DND-41 (cell line): ENCODE measurements at regions not wholly inside any gene's neighbourhood (a gene's known extent, or its start where the extent isn't known, plus 50 kb on each side); places are given as distances from the start of the nearest gene placed in this dataset.

Source experiments
- ATAC-seq: fragments of 200-7000 bp; cut with Tn5 transposase; 3 replicates; pipeline ENCODE4 v1.9.1; 2021; ENCODE audit warnings: low read depth; ENCODE audit not compliant: insufficient read depth
- DNase-seq: peaks from one replicate; pipeline ENCODE4 v3.0.0-alpha.2; 2020
- H2AFZ ChIP-seq: 2 replicates; pipeline ENCODE4 v1.6.0; 2012; ENCODE audit warnings: low read depth, low read length
- H3K27ac ChIP-seq: 2 replicates; pipeline ENCODE4 v1.5.1; 2012; ENCODE audit warnings: low read length, inconsistent platforms
- H3K27me3 ChIP-seq: fragments of 200-600 bp; sonication (generic); 2 replicates; pipeline ENCODE4 v1.6.0; 2012; ENCODE audit warnings: low read length, mild to moderate bottlenecking, inconsistent platforms; ENCODE audit not compliant: insufficient read depth, poor library complexity
- H3K36me3 ChIP-seq: 2 replicates; pipeline ENCODE4 v1.5.1; 2012; ENCODE audit warnings: low read length, inconsistent platforms; ENCODE audit not compliant: insufficient read depth
- H3K4me1 ChIP-seq: 2 replicates; pipeline ENCODE4 v1.5.1; 2012; ENCODE audit warnings: mild to moderate bottlenecking, low read length; ENCODE audit not compliant: insufficient read depth
- H3K4me2 ChIP-seq: 2 replicates; pipeline ENCODE4 v1.6.0; 2012; ENCODE audit warnings: mild to moderate bottlenecking, moderate library complexity, low read length, inconsistent platforms; ENCODE audit not compliant: insufficient read depth
- H3K4me3 ChIP-seq, 2 experiments: fragments of 200-600 bp in 1 of 2; shearing (Covaris generic) in 1 of 2; 2 replicates each; pipeline ENCODE4 v1.5.1; 2012 to 2016; ENCODE audit warnings: inconsistent platforms in 2 of 2, low read length in 2 of 2, mild to moderate bottlenecking in 2 of 2, low read depth in 1 of 2, moderate library complexity in 1 of 2
- H3K79me2 ChIP-seq: 2 replicates; pipeline ENCODE4 v1.6.0; 2012; ENCODE audit warnings: low read length, inconsistent platforms; ENCODE audit not compliant: insufficient read depth
- H3K9ac ChIP-seq: 2 replicates; pipeline ENCODE4 v1.6.0; 2012; ENCODE audit warnings: low read depth, mild to moderate bottlenecking, inconsistent platforms, low read length, moderate library complexity
- H3K9me3 ChIP-seq: 2 replicates; pipeline ENCODE4 v1.5.1; 2012; ENCODE audit warnings: low read length, moderate library complexity, mild to moderate bottlenecking, inconsistent platforms; ENCODE audit not compliant: insufficient read depth, severe bottlenecking
- H4K20me1 ChIP-seq: 2 replicates; pipeline ENCODE4 v1.6.0; 2012; ENCODE audit warnings: low read length; ENCODE audit not compliant: insufficient read depth
- CTCF ChIP-seq: IDR thresholded peaks from 2 replicates; pipeline ENCODE4 v1.5.1; 2012; ENCODE audit warnings: borderline replicate concordance, low read length, moderate library complexity, mild to moderate bottlenecking; ENCODE audit not compliant: poor library complexity, severe bottlenecking; ENCODE audit errors: extremely low read depth
- EZH2 ChIP-seq: IDR thresholded peaks from 3 replicates; pipeline ENCODE4 v1.6.1; 2012; ENCODE audit warnings: borderline replicate concordance, low read depth, mild to moderate bottlenecking, moderate library complexity, low read length, inconsistent platforms; ENCODE audit not compliant: severe bottlenecking

DNA sequence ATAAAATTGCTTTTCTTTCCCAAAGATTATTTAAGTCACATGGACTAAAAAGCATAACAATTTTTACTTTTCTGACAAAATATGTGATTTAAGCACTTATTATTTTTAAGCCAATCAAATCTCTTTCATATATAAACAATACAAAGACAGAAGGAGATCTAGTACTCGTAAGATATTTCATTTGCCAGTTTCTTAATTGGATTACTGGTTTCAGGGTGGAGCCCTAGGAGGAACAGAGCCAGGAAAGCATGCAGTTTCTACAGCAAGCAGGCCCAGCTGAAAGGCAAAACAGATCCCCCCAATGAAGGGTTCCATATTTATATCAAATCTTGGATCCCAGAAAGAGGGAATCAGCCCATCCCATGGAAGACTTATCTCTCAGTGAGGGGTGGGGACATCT lies 177.0 kb downstream of the KIF18A start:
- TF ChIP-seq EZH2 (no peak), CTCF (no peak)
- H4K20me1 ChIP-seq: no peaks in the 10 kb centered on the region
- H3K27me3 ChIP-seq: no peaks in the 10 kb centered on the region
- ATAC-seq (no peak), DNase-seq (no peak)
- H3K4me1 ChIP-seq: no peaks in the 10 kb centered on the region
- no peaks in the 10 kb centered on the region for H3K9me3 ChIP-seq
- no peak overlapping the region for H3K9ac ChIP-seq
- no peaks in the 10 kb centered on the region for H3K79me2 ChIP-seq
- H3K27ac ChIP-seq: no peak overlapping the region
- no peaks in the 10 kb centered on the region for H3K36me3 ChIP-seq
- no peak overlapping the region for H2AFZ ChIP-seq
- H3K4me2 ChIP-seq: no peak overlapping the region
- no peak overlapping the region for H3K4me3 ChIP-seq

DNA sequence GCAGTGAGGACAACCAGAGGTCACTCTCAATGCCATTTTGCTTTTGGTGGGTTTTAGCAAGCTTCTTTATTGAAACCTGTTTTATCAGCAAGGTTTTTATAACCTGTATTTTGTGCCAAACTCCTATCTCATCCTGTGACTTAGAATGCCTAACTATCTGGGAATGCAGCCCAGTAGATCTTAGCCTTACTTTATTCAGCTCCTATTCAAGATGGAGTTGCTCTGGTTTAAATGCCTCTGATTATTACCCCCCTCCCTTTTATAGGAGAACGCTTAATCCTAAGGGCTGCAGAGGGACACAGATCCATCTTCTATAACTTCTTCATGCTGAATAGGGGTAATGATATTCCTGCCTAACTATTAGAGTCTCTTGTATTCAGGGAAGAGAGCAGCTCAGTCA lies 179.1 kb downstream of the KIF18A start:
- no peak overlapping the region for H2AFZ ChIP-seq
- TF ChIP-seq EZH2 (no peak), CTCF (no peak)
- H3K9ac ChIP-seq: no peak overlapping the region
- no peaks in the 10 kb centered on the region for H3K36me3 ChIP-seq
- H3K4me1 ChIP-seq: no peaks in the 10 kb centered on the region
- H3K4me3 ChIP-seq: no peak overlapping the region
- H4K20me1 ChIP-seq: no peaks in the 10 kb centered on the region
- H3K79me2 ChIP-seq: no peaks in the 10 kb centered on the region
- DNase-seq (no peak), ATAC-seq (no peak)
- H3K27ac ChIP-seq: no peak overlapping the region
- H3K4me2 ChIP-seq: no peak overlapping the region
- H3K27me3 ChIP-seq: no peaks in the 10 kb centered on the region
- no peaks in the 10 kb centered on the region for H3K9me3 ChIP-seq

GRCh38 chr11:27926981-27927481 lies 180.9 kb downstream of the KIF18A start:
- no peak overlapping the region for H3K4me3 ChIP-seq
- no peak overlapping the region for H3K9ac ChIP-seq
- TF ChIP-seq EZH2 (no peak), CTCF (no peak)
- H3K4me2 ChIP-seq: no peak overlapping the region
- ATAC-seq: peak; percentile 40; the same call in 1 of the 3 replicates
- H2AFZ ChIP-seq: no peak overlapping the region
- no peaks in the 10 kb centered on the region for H3K36me3 ChIP-seq
- DNase-seq: no peak
- H3K27ac ChIP-seq: no peak overlapping the region
- H4K20me1 ChIP-seq: no peaks in the 10 kb centered on the region
- no peaks in the 10 kb centered on the region for H3K79me2 ChIP-seq
- no peaks in the 10 kb centered on the region for H3K9me3 ChIP-seq
- H3K4me1 ChIP-seq: no peaks in the 10 kb centered on the region
- no peaks in the 10 kb centered on the region for H3K27me3 ChIP-seq

DNA sequence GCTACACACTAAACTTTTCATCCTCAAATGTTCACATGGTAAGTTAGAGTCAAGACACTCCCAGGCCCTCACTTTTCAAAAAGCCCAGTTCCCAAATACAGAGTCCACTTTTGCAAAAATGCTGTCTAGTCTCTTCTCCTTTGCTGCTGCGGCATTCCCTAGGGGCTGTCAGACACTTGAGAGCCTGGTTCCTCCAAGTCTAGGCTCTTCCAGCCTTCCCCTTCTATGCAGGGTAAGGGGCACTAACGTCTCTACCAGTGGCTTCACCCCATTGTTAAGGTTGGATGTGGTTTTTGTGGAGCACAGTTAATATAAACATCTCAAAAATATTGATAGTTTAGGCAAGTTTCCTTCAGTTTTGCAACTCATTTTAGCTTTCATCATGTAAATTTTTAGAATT lies 181.5 kb downstream of the KIF18A start:
- Histone ChIP-seq H3K36me3 (no peaks in the 10 kb centered on the region), H3K9me3 (no peaks in the 10 kb centered on the region), H2AFZ (no peak overlapping the region), H4K20me1 (no peaks in the 10 kb centered on the region), H3K27ac (no peak overlapping the region), H3K9ac (no peak overlapping the region), H3K4me1 (no peaks in the 10 kb centered on the region), H3K27me3 (no peaks in the 10 kb centered on the region), H3K4me3 (no peak overlapping the region), H3K79me2 (no peaks in the 10 kb centered on the region), H3K4me2 (no peak overlapping the region)
- ATAC-seq: no peak
- TF ChIP-seq EZH2 (no peak), CTCF (no peak)
- DNase-seq: no peak
